ENCODE measurements at regions not wholly inside any gene's neighbourhood (a gene's known extent, or its start where the extent isn't known, plus 50 kb on each side); places are given as distances from the start of the nearest gene placed in this dataset.
"Not testable (repeated sequence)": the region's sequence is repeated elsewhere in the genome, so short reads cannot be mapped to it uniquely, and the experiment has no call there.

DNA sequence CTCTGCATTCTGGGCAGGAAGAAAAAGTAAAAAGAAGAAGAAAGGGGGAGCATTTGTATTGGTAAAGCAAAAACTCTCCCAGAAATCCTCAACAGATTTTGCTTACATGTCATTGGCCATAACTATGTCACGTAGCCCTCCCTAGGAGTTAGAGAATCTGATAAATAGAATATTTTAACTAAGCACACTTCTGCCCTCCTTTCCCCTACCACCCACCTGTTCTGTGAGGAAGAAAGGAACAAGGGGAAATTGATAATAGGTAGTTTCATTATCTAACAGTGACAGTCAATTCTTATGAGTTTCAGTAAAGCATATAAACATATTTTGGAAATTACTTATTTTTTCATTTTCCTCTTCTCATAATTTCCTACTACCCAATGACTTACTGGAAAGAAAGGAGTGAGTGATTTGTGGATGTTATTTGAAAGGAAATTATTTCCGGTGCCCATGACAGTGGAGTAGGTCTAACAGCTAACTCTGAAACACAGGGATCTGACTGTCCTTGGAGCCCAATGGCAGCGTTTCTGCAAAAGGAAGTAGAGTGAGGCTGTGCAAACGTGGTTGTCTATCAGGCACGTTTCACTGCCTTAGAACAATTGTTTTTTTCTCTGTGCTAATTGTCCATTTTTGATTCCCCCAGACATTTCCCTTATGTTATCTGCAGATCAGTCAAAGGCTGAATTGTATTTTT, 128.6 kb upstream of the MDFIC start:
- Histone ChIP-seq H3K9me3 (replicated peaks in 1 of 11) (no peaks in the 10 kb centered on the region), H4K20me1 (no peaks in the 10 kb centered on the region), H3K27me3 (no peaks in the 10 kb centered on the region), H3K9ac (no peak overlapping the region), H3K4me2 (no peak overlapping the region), H3K36me3 (no peaks in the 10 kb centered on the region), H3K27ac (no peak overlapping the region), H3K4me1 (peaks cover 0 to 10% (median 0%) of the 10 kb centered on the region in 10 experiments; a peak in 1 of 20 replicates), H3K4me3 (no peak overlapping the region)
- no peak for TF ChIP-seq Cebpa-rat (IDR thresholded peaks at IDR 0.05)

- H3K36me3 ChIP-seq, result no peaks in the 10 kb centered on the region
- no peak for TF ChIP-seq Cebpa-rat (IDR thresholded peaks at IDR 0.05)
- no peak overlapping the region for H3K9ac ChIP-seq
- H3K4me2 ChIP-seq, result peak overlapping the region in 1 of 11 experiments; percentile 36; a peak in 2 of 22 replicates
- H3K27ac ChIP-seq, result no peak overlapping the region; a peak in 1 of 22 replicates
- no peaks in the 10 kb centered on the region for H3K27me3 ChIP-seq
- H4K20me1 ChIP-seq, result no peaks in the 10 kb centered on the region
- no peaks in the 10 kb centered on the region for H3K9me3 ChIP-seq (replicated peaks in 1 of 11)
- H3K4me1 ChIP-seq, result peaks cover 0 to 10% (median 0%) of the 10 kb centered on the region in 10 experiments; a peak in 1 of 20 replicates
- H3K4me3 ChIP-seq, result no peak overlapping the region
Observed at GRCh38 chr7:114795475-114795874, 126.4 kb upstream of the MDFIC start.

DNA sequence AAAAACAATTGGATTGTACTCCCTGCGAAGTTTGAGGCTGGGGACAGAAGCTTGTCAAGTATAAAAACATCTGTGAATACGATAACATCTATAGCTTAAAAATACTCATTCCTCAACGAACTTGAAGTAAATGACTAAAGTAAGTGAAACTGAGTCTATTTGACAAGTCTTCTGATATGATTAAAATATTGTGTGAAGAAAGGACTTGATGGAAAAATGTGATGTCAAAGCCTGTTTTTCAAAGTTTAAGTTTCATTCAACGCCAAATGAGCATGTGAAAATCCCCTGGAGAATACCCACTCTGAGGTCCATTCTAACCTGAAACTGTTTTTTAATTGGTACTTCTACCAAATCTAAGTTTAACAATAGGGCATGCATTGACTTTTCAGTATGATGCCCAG, 122.3 kb upstream of the MDFIC start:
- H3K4me2 ChIP-seq, result no peak overlapping the region
- H3K27ac ChIP-seq, result no peak overlapping the region
- no peaks in the 10 kb centered on the region for H3K9me3 ChIP-seq (replicated peaks in 1 of 11)
- H4K20me1 ChIP-seq, result no peaks in the 10 kb centered on the region
- H3K27me3 ChIP-seq, result no peaks in the 10 kb centered on the region
- H3K4me3 ChIP-seq, result no peak overlapping the region
- no peak for TF ChIP-seq Cebpa-rat (IDR thresholded peaks at IDR 0.05)
- no peaks in the 10 kb centered on the region for H3K36me3 ChIP-seq
- peaks cover 0 to 9% (median 0%) of the 10 kb centered on the region in 10 experiments; a peak in 1 of 20 replicates for H3K4me1 ChIP-seq
- H3K9ac ChIP-seq, result no peak overlapping the region

- TF ChIP-seq Cebpa-rat (IDR thresholded peaks at IDR 0.05), result no peak
- Histone ChIP-seq H3K4me3 (no peak overlapping the region), H3K27ac (no peak overlapping the region), H3K27me3 (no peaks in the 10 kb centered on the region), H3K9ac (no peak overlapping the region), H3K4me1 (no peaks in the 10 kb centered on the region), H3K36me3 (no peaks in the 10 kb centered on the region), H3K9me3 (replicated peaks in 1 of 11) (no peaks in the 10 kb centered on the region), H4K20me1 (no peaks in the 10 kb centered on the region), H3K4me2 (no peak overlapping the region)
Observed at GRCh38 chr7:114802632-114803031, 119.3 kb upstream of the MDFIC start.

DNA sequence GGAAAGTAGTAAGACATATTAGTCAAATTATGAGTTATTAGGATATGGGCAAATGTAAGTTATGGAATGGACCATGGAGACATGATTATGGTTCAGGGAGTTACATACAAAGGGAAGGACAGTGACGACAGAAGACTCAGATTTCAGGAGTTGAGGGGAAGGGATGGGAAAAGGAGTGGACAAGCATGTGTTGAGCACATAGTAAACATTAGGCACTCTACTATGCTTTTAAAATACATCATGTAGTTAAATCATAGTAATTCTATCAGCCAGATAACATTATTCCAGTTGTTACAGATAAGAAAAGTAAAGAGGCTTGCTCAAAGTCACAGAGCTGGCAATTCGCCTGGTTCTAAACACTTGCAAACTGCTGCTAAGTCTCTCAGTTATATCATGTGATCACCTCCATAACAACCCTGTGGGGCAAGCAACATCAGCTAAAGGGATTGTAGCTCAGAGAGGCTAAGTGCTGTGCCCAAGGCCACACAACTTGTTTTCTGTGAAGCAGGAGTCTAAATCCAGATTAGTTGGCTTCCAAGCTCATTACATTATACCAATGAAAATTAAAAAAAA, 115.2 kb upstream of the MDFIC start:
- H3K27ac ChIP-seq, result no peak overlapping the region
- no peaks in the 10 kb centered on the region for H3K4me1 ChIP-seq
- H3K36me3 ChIP-seq, result no peaks in the 10 kb centered on the region
- no peaks in the 10 kb centered on the region for H4K20me1 ChIP-seq
- no peaks in the 10 kb centered on the region for H3K27me3 ChIP-seq
- H3K9ac ChIP-seq, result no peak overlapping the region
- no peaks in the 10 kb centered on the region for H3K9me3 ChIP-seq (replicated peaks in 1 of 11)
- no peak overlapping the region for H3K4me2 ChIP-seq
- TF ChIP-seq Cebpa-rat (IDR thresholded peaks at IDR 0.05), result no peak
- no peak overlapping the region for H3K4me3 ChIP-seq

DNA sequence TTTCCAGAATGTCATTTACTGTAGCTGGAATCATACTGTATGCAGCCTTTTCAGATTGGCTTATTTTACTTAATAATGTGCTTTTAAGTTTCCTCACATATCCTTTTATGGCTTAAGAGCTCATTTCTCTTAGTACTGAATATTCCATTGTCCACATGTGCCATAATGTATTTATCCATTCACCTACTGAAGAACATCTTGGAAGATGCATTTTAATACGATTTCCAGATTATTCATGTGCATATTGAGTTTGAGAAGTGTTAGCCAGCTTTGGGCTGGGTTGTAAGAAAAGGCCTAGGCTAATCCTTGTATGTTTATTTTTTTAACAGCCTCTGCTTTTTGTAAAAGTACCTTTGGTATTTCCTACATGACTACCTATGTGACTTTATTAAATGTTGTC, 109.3 kb upstream of the MDFIC start:
- Histone ChIP-seq H3K27ac (no peak overlapping the region), H3K9ac (no peak overlapping the region), H3K4me1 (no peaks in the 10 kb centered on the region), H4K20me1 (no peaks in the 10 kb centered on the region), H3K4me2 (no peak overlapping the region), H3K9me3 (replicated peaks in 1 of 11) (0 out of 22 replicates have a peak, but pooled peaks cover 0 to 4% (median 0%) of the 10 kb centered on the region in 11 experiments), H3K27me3 (no peaks in the 10 kb centered on the region), H3K36me3 (no peaks in the 10 kb centered on the region), H3K4me3 (no peak overlapping the region)
- no peak for TF ChIP-seq Cebpa-rat (IDR thresholded peaks at IDR 0.05)

GRCh38 chr7:114813624-114814023, 108.3 kb upstream of the MDFIC start:
- no peaks in the 10 kb centered on the region for H3K27me3 ChIP-seq
- H3K4me1 ChIP-seq, result no peaks in the 10 kb centered on the region

DNA sequence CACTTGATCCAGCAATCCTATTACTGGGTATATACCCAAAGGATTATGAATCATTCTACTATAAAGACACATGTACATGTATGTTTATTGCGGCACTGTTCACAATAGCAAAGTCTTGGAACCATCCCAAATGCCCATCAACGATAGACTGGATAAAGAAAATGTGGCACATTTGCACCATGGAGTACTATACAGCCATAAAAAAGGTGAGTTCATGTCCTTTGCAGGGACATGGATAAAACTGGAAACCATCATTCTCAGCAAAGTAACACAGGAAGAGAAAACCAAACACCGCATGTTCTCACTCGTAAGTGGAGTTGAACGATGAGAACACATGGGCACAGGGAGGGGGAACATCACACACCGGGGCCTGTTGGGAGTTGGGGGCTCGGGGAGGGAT, 104.9 kb upstream of the MDFIC start:
- H3K36me3 ChIP-seq; H3K9ac ChIP-seq; H4K20me1 ChIP-seq; H3K27ac ChIP-seq; H3K4me3 ChIP-seq; H3K27me3 ChIP-seq; H3K4me2 ChIP-seq; H3K9me3 ChIP-seq (replicated peaks in 1 of 11): not testable (repeated sequence)
- peaks cover 0 to 28% (median 0%) of the 10 kb centered on the region in 10 experiments; a peak in 6 of 20 replicates for H3K4me1 ChIP-seq

More at GRCh38 chr7:114813624-114814023, 108.3 kb upstream of the MDFIC start:
- TF ChIP-seq Cebpa-rat (IDR thresholded peaks at IDR 0.05), result no peak
- no peak overlapping the region for H3K4me3 ChIP-seq
- H3K27ac ChIP-seq, result no peak overlapping the region
- H3K9ac ChIP-seq, result no peak overlapping the region
- H3K9me3 ChIP-seq (replicated peaks in 1 of 11), result 0 out of 22 replicates have a peak, but pooled peaks cover 0 to 4% (median 0%) of the 10 kb centered on the region in 11 experiments
- no peak overlapping the region for H3K4me2 ChIP-seq
- no peaks in the 10 kb centered on the region for H3K36me3 ChIP-seq
- H4K20me1 ChIP-seq, result no peaks in the 10 kb centered on the region

GRCh38 chr7:114818501-114818900, 103.4 kb upstream of the MDFIC start:
- TF ChIP-seq Cebpa-rat (IDR thresholded peaks at IDR 0.05), result no peak
- Histone ChIP-seq H3K9me3 (replicated peaks in 1 of 11) (0 out of 22 replicates have a peak, but pooled peaks cover 0 to 4% (median 0%) of the 10 kb centered on the region in 11 experiments), H3K36me3 (no peaks in the 10 kb centered on the region), H3K4me1 (peaks cover 0 to 28% (median 0%) of the 10 kb centered on the region in 10 experiments; a peak in 6 of 20 replicates), H3K27ac (no peak overlapping the region), H4K20me1 (no peaks in the 10 kb centered on the region), H3K4me2 (no peak overlapping the region), H3K4me3 (no peak overlapping the region), H3K27me3 (no peaks in the 10 kb centered on the region), H3K9ac (no peak overlapping the region)

Data from BLaER1 treated with 17β-estradiol and CSF1 and Interleukin-3, amounts not matched to agents 10 nM and 100 nM (cell line).